ENCODE measurements at regions not wholly inside any gene's neighbourhood (a gene's known extent, or its start where the extent isn't known, plus 50 kb on each side); places are given as distances from the start of the nearest gene placed in this dataset.

- no peak for DNase-seq
- no peak overlapping the region for H3K4me3 ChIP-seq
- no peaks in the 10 kb centered on the region for H3K4me1 ChIP-seq
- no peak for TF ChIP-seq POLR2A (IDR thresholded peaks at IDR 0.05)
- no peak for TF ChIP-seq CTCF (IDR thresholded peaks at IDR 0.05)
- intact Hi-C loops (cut with DNase I; ENCODE audit: low total_unique reads), result no loop called here
- H3K9me3 ChIP-seq, result no peaks in the 10 kb centered on the region
- no peak overlapping the region for H3K27ac ChIP-seq
- no peaks in the 10 kb centered on the region for H3K27me3 ChIP-seq
- no peaks in the 10 kb centered on the region for H3K36me3 ChIP-seq
Measured at GRCh38 chr13:30103161-30103840, 204.1 kb downstream of the KATNAL1 start.

GRCh38 chr13:30100226-30100625, 207.1 kb downstream of the KATNAL1 start:
- intact Hi-C loops (cut with DNase I; ENCODE audit: low total_unique reads), result no loop called here
- H3K9me3 ChIP-seq, result no peaks in the 10 kb centered on the region
- no peak for DNase-seq
- H3K4me3 ChIP-seq, result no peak overlapping the region
- no peaks in the 10 kb centered on the region for H3K36me3 ChIP-seq
- H3K27me3 ChIP-seq, result no peaks in the 10 kb centered on the region
- TF ChIP-seq CTCF (IDR thresholded peaks at IDR 0.05), result no peak
- no peak for TF ChIP-seq POLR2A (IDR thresholded peaks at IDR 0.05)
- no peak overlapping the region for H3K27ac ChIP-seq
- H3K4me1 ChIP-seq, result no peaks in the 10 kb centered on the region

- no peaks in the 10 kb centered on the region for H3K27me3 ChIP-seq
- no peak overlapping the region for H3K27ac ChIP-seq
- no peak for DNase-seq
- intact Hi-C loops (cut with DNase I; ENCODE audit: low total_unique reads), result no loop called here
- H3K36me3 ChIP-seq, result no peaks in the 10 kb centered on the region
- TF ChIP-seq CTCF (IDR thresholded peaks at IDR 0.05) (no peak), POLR2A (IDR thresholded peaks at IDR 0.05) (no peak)
- H3K4me1 ChIP-seq, result no peaks in the 10 kb centered on the region
- no peak overlapping the region for H3K4me3 ChIP-seq
- no peaks in the 10 kb centered on the region for H3K9me3 ChIP-seq
Measured at GRCh38 chr13:30097701-30098100, 209.7 kb downstream of the KATNAL1 start.

GRCh38 chr13:30097089-30097488, 210.3 kb downstream of the KATNAL1 start:
- Histone ChIP-seq H3K27ac (no peak overlapping the region), H3K4me3 (no peak overlapping the region)

GRCh38 chr13:30094015-30094414, 213.3 kb downstream of the KATNAL1 start:
- H3K4me3 ChIP-seq, result no peak overlapping the region
- TF ChIP-seq CTCF (IDR thresholded peaks at IDR 0.05), result no peak
- no peak for TF ChIP-seq POLR2A (IDR thresholded peaks at IDR 0.05)
- intact Hi-C loops (cut with DNase I; ENCODE audit: low total_unique reads), result no loop called here

More at GRCh38 chr13:30097089-30097488, 210.3 kb downstream of the KATNAL1 start:
- TF ChIP-seq POLR2A (IDR thresholded peaks at IDR 0.05) (no peak), CTCF (IDR thresholded peaks at IDR 0.05) (no peak)
- intact Hi-C loops (cut with DNase I; ENCODE audit: low total_unique reads), result no loop called here
- H3K36me3 ChIP-seq, result no peaks in the 10 kb centered on the region
- H3K4me1 ChIP-seq, result no peaks in the 10 kb centered on the region
- no peaks in the 10 kb centered on the region for H3K9me3 ChIP-seq
- no peak for DNase-seq
- no peaks in the 10 kb centered on the region for H3K27me3 ChIP-seq

More at GRCh38 chr13:30094015-30094414, 213.3 kb downstream of the KATNAL1 start:
- H3K9me3 ChIP-seq, result no peaks in the 10 kb centered on the region
- H3K36me3 ChIP-seq, result no peaks in the 10 kb centered on the region
- no peak overlapping the region for H3K27ac ChIP-seq
- no peak for DNase-seq
- no peaks in the 10 kb centered on the region for H3K4me1 ChIP-seq
- H3K27me3 ChIP-seq, result no peaks in the 10 kb centered on the region

Measured in uterus (tissue), 3 donors.